Neural cell (in vitro differentiated cells): ENCODE measurements at regions not wholly inside any gene's neighbourhood (a gene's known extent, or its start where the extent isn't known, plus 50 kb on each side); places are given as distances from the start of the nearest gene placed in this dataset.

Source experiments
- H2AFZ ChIP-seq: fragments of 200-600, 300-800 bp; sonication (generic), shearing (Covaris generic); 2 replicates; pipeline ENCODE4 v1.6.0; 2014; ENCODE audit warnings: low read depth, mild to moderate bottlenecking, antibody characterized with exemption, low read length, moderate library complexity
- H3F3A ChIP-seq: fragments of 200-600 bp; shearing (Covaris generic); 2 replicates; pipeline ENCODE4 v1.6.1; 2016; ENCODE audit warnings: mild to moderate bottlenecking, moderate library complexity, mixed read lengths, antibody characterized with exemption, low read length; ENCODE audit not compliant: insufficient read depth, poor library complexity, severe bottlenecking
- H3K27ac ChIP-seq: fragments of 200-600, 300-800 bp; sonication (generic), shearing (Covaris generic); 2 replicates; pipeline ENCODE4 v1.5.1; 2014; ENCODE audit warnings: mild to moderate bottlenecking, low read length, moderate library complexity
- H3K27me3 ChIP-seq: fragments of 300-800, 200-600 bp; sonication (generic), shearing (Covaris generic); 2 replicates; pipeline ENCODE4 v1.6.0; 2014; ENCODE audit warnings: mild to moderate bottlenecking, low read depth, low read length, moderate library complexity; ENCODE audit not compliant: insufficient read depth
- H3K36me3 ChIP-seq: fragments of 300-800, 200-600 bp; sonication (generic), shearing (Covaris generic); 2 replicates; pipeline ENCODE4 v1.5.1; 2014; ENCODE audit warnings: mild to moderate bottlenecking, antibody characterized with exemption, low read length, moderate library complexity; ENCODE audit not compliant: insufficient read depth
- H3K4me2 ChIP-seq: fragments of 300-800, 200-600 bp; sonication (generic), shearing (Covaris generic); 2 replicates; pipeline ENCODE4 v1.6.0; 2014; ENCODE audit warnings: mild to moderate bottlenecking, low read length
- H3K4me3 ChIP-seq: fragments of 300-800, 200-600 bp; sonication (generic), shearing (Covaris generic); 2 replicates; pipeline ENCODE4 v1.5.1; 2014; ENCODE audit warnings: mild to moderate bottlenecking, low read length, moderate library complexity
- H3K79me2 ChIP-seq: fragments of 200-600 bp; shearing (Covaris generic); replicated peaks from 2 replicates; pipeline ENCODE4 v1.6.0; 2014; ENCODE audit warnings: mild to moderate bottlenecking, low read length, moderate library complexity; ENCODE audit not compliant: insufficient read depth
- H3K9ac ChIP-seq: fragments of 300-800, 200-600 bp; sonication (generic), shearing (Covaris generic); 2 replicates; pipeline ENCODE4 v1.6.1; 2016; ENCODE audit warnings: mild to moderate bottlenecking, low read length, mixed read lengths
- H3K9me2 ChIP-seq: fragments of 200-600 bp; shearing (Covaris generic); 2 replicates; pipeline ENCODE4 v1.6.1; 2016; ENCODE audit warnings: mild to moderate bottlenecking, low read length, mixed read lengths; ENCODE audit not compliant: insufficient read depth
- H3K9me3 ChIP-seq: fragments of 200-600, 300-800 bp; sonication (generic), shearing (Covaris generic); 2 replicates; pipeline ENCODE4 v1.6.1; 2016; ENCODE audit warnings: mild to moderate bottlenecking, mixed run types, low read length, moderate library complexity, mixed read lengths
- H4K20me1 ChIP-seq: fragments of 200-600 bp; shearing (Covaris generic); 2 replicates; pipeline ENCODE4 v1.6.1; 2016; ENCODE audit warnings: mild to moderate bottlenecking, mixed run types; ENCODE audit not compliant: insufficient read depth
- EP300 ChIP-seq: fragments of 450-650 bp; conservative IDR thresholded peaks from 2 replicates; pipeline ENCODE4 v1.6.1; 2014; ENCODE audit warnings: antibody characterized with exemption, mild to moderate bottlenecking, moderate library complexity; ENCODE audit not compliant: poor library complexity, severe bottlenecking
- MXI1 ChIP-seq: fragments of 450-650 bp; conservative IDR thresholded peaks from 2 replicates; pipeline ENCODE4 v1.6.1; 2014; ENCODE audit warnings: antibody characterized with exemption, mild to moderate bottlenecking; ENCODE audit not compliant: poor library complexity, severe bottlenecking
- POLR2AphosphoS5 ChIP-seq: IDR thresholded peaks from 2 replicates; pipeline ENCODE4 v1.6.1; 2012
- SMC3 ChIP-seq: fragments of 450-650 bp; conservative IDR thresholded peaks from 2 replicates; pipeline ENCODE4 v1.6.1; 2014; ENCODE audit warnings: antibody characterized with exemption, mild to moderate bottlenecking, moderate library complexity; ENCODE audit not compliant: poor library complexity
- TF ChIP-seq, protein P1 (sequence below): IDR thresholded peaks from 2 replicates; pipeline ENCODE4 v1.6.1; 2012; ENCODE audit warnings: borderline replicate concordance
- TF ChIP-seq, protein P2 (sequence below): fragments of 450-650 bp; IDR thresholded peaks from 2 replicates; pipeline ENCODE4 v1.5.1; 2014; ENCODE audit warnings: antibody characterized with exemption, mild to moderate bottlenecking, moderate library complexity; ENCODE audit not compliant: poor library complexity, severe bottlenecking

DNA sequence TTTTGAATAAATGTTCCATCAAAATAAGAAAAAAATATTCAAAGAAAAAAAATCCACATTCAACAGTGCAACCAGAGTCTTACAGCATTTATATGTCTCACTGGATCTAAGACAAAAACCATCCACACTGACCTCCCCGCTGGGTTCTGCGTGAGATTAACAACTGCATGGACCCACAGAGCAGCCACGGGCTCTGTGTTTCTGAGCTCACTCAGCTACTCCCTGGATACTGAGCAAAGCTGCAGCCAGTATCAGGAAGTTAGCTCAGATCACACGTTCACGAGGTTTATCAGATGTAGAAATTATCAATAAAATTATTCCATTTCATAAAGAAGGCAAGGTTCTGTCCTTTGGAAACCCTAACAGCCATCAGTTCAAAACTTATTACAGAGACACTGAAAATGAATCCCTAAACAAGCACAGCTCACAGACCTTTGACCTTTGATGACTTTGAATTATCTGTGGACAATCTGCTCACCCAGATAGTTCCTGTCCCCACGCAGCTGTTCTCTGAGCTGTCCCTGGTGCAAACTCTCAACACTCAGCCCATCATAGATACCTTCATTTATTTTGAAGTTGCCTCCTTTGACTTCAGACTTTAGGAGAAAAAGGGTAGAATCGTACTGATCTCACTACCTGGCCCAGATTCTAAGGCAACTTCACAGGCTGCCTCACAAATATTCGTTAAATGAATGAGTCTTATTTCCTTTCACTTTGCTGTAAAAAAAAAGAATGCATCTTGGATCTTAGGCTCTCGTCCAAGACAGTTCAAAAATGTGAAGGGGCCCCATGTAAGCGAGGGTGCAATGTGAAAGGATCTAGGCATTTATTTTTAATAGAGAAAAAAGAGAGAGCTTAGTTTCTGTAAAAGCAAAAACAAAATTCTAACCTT lies 67.7 kb upstream of the SVIL start:
- H3K79me2 ChIP-seq = peaks cover 26% of the 10 kb centered on the region
- no peaks in the 10 kb centered on the region for H3K36me3 ChIP-seq
- no peak overlapping the region for H2AFZ ChIP-seq
- H4K20me1 ChIP-seq = no peaks in the 10 kb centered on the region
- H3K27ac ChIP-seq = no peak overlapping the region
- H3K4me3 ChIP-seq = no peak overlapping the region
- H3K9me3 ChIP-seq = no peaks in the 10 kb centered on the region
- no peaks in the 10 kb centered on the region for H3K27me3 ChIP-seq
- no peak for TF ChIP-seq MXI1
- TF ChIP-seq, protein P1, sequence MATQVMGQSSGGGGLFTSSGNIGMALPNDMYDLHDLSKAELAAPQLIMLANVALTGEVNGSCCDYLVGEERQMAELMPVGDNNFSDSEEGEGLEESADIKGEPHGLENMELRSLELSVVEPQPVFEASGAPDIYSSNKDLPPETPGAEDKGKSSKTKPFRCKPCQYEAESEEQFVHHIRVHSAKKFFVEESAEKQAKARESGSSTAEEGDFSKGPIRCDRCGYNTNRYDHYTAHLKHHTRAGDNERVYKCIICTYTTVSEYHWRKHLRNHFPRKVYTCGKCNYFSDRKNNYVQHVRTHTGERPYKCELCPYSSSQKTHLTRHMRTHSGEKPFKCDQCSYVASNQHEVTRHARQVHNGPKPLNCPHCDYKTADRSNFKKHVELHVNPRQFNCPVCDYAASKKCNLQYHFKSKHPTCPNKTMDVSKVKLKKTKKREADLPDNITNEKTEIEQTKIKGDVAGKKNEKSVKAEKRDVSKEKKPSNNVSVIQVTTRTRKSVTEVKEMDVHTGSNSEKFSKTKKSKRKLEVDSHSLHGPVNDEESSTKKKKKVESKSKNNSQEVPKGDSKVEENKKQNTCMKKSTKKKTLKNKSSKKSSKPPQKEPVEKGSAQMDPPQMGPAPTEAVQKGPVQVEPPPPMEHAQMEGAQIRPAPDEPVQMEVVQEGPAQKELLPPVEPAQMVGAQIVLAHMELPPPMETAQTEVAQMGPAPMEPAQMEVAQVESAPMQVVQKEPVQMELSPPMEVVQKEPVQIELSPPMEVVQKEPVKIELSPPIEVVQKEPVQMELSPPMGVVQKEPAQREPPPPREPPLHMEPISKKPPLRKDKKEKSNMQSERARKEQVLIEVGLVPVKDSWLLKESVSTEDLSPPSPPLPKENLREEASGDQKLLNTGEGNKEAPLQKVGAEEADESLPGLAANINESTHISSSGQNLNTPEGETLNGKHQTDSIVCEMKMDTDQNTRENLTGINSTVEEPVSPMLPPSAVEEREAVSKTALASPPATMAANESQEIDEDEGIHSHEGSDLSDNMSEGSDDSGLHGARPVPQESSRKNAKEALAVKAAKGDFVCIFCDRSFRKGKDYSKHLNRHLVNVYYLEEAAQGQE = no peak
- TF ChIP-seq POLR2AphosphoS5 = no peak
- no peak for TF ChIP-seq EP300
- TF ChIP-seq SMC3 = no peak
- TF ChIP-seq, protein P2, sequence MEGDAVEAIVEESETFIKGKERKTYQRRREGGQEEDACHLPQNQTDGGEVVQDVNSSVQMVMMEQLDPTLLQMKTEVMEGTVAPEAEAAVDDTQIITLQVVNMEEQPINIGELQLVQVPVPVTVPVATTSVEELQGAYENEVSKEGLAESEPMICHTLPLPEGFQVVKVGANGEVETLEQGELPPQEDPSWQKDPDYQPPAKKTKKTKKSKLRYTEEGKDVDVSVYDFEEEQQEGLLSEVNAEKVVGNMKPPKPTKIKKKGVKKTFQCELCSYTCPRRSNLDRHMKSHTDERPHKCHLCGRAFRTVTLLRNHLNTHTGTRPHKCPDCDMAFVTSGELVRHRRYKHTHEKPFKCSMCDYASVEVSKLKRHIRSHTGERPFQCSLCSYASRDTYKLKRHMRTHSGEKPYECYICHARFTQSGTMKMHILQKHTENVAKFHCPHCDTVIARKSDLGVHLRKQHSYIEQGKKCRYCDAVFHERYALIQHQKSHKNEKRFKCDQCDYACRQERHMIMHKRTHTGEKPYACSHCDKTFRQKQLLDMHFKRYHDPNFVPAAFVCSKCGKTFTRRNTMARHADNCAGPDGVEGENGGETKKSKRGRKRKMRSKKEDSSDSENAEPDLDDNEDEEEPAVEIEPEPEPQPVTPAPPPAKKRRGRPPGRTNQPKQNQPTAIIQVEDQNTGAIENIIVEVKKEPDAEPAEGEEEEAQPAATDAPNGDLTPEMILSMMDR = no peak
- no peak overlapping the region for H3K4me2 ChIP-seq
- no peak overlapping the region for H3K9ac ChIP-seq
- H3F3A ChIP-seq = no peaks in the 10 kb centered on the region
- H3K9me2 ChIP-seq = no peaks in the 10 kb centered on the region

DNA sequence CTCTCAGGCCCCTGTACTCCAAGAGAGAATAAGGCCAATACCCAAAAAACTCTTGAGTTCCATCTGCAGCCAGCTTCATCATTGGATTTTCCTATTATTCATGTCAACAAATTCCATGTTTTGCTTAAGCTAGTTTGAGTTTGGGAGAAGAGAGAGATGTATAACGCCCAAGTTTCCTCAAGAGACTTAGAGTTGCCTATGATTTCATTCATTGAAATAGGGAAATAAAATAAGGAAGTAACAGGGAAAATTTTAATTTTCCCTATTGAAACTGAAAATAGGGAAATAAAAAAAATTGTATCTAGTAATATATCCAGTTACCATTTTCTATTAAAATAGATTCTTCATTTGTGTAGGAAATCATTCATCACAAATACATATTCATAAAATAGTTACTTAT lies 66.5 kb upstream of the SVIL start:
- Histone ChIP-seq H3K27ac (no peak overlapping the region), H3K4me2 (no peak overlapping the region), H3K79me2 (peaks cover 23% of the 10 kb centered on the region), H3K27me3 (no peaks in the 10 kb centered on the region), H3K9me3 (no peaks in the 10 kb centered on the region), H3K9ac (no peak overlapping the region), H4K20me1 (no peaks in the 10 kb centered on the region), H2AFZ (no peak overlapping the region), H3F3A (no peaks in the 10 kb centered on the region), H3K4me3 (no peak overlapping the region), H3K36me3 (no peaks in the 10 kb centered on the region), H3K9me2 (no peaks in the 10 kb centered on the region)
- TF ChIP-seq POLR2AphosphoS5 (no peak), EP300 (no peak), MXI1 (no peak)
- TF ChIP-seq, protein P1 = no peak
- TF ChIP-seq, protein P2 = no peak
